ENCODE measurements at regions not wholly inside any gene's neighbourhood (a gene's known extent, or its start where the extent isn't known, plus 50 kb on each side); places are given as distances from the start of the nearest gene placed in this dataset.

DNA sequence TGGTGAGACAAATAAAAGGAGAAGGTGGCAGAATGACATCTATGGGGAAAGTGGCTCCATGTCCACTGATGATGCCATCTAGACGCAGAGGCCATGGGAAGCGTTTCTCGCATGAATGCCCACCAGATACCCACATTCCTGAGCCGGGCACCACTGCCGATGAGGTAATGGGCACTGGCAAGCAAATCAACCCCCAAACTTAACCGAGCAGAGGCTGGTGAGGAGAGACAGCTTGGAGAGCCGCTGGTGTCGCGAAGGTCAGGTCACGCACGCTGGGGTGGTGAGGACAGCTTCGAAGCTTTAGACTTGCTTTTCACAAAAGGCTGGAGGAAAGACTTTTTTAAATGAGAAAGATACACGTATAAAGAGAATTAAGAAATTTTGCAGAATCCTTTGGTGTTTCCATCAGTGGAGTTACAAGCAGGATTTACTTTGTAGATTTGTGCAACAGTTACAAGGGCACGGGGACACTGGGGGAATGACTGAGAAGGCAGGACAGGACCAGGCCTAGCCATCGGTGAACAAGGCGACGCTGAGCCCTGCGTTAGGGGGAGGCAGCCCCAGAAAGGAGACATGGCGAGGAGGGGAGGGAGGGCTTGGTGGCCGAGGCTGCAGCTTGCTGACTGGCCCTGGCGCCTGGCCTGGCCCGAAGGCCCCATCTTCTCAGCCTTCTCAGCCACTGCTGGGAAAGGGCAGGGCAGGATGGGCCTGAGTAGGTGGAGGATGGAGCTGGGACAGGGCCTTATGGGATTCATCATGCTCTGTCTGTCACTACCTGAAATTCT, 83.9 kb upstream of the HDAC4 start:
- no peaks in the 10 kb centered on the region for H3K27me3 ChIP-seq (ENCODE audit: insufficient read depth, poor library complexity, severe bottlenecking)
- H3K27ac ChIP-seq (replicated peaks): no peak overlapping the region
- no peak overlapping the region for H3K4me3 ChIP-seq (replicated peaks; ENCODE audit: insufficient read depth, low read length)
- TF ChIP-seq POLR2AphosphoS5 (IDR thresholded peaks at IDR 0.05; ENCODE audit: low read depth): no peak
- no peak for TF ChIP-seq SPI1 (IDR thresholded peaks at IDR 0.05; ENCODE audit: borderline replicate concordance, low read depth)
- TF ChIP-seq, protein P1, sequence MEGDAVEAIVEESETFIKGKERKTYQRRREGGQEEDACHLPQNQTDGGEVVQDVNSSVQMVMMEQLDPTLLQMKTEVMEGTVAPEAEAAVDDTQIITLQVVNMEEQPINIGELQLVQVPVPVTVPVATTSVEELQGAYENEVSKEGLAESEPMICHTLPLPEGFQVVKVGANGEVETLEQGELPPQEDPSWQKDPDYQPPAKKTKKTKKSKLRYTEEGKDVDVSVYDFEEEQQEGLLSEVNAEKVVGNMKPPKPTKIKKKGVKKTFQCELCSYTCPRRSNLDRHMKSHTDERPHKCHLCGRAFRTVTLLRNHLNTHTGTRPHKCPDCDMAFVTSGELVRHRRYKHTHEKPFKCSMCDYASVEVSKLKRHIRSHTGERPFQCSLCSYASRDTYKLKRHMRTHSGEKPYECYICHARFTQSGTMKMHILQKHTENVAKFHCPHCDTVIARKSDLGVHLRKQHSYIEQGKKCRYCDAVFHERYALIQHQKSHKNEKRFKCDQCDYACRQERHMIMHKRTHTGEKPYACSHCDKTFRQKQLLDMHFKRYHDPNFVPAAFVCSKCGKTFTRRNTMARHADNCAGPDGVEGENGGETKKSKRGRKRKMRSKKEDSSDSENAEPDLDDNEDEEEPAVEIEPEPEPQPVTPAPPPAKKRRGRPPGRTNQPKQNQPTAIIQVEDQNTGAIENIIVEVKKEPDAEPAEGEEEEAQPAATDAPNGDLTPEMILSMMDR (IDR thresholded peaks at IDR 0.05; ENCODE audit: insufficient read depth, low read length): no peak
- no peak for TF ChIP-seq GABPA (IDR thresholded peaks at IDR 0.05; ENCODE audit: low read depth)
- TF ChIP-seq, protein P2, sequence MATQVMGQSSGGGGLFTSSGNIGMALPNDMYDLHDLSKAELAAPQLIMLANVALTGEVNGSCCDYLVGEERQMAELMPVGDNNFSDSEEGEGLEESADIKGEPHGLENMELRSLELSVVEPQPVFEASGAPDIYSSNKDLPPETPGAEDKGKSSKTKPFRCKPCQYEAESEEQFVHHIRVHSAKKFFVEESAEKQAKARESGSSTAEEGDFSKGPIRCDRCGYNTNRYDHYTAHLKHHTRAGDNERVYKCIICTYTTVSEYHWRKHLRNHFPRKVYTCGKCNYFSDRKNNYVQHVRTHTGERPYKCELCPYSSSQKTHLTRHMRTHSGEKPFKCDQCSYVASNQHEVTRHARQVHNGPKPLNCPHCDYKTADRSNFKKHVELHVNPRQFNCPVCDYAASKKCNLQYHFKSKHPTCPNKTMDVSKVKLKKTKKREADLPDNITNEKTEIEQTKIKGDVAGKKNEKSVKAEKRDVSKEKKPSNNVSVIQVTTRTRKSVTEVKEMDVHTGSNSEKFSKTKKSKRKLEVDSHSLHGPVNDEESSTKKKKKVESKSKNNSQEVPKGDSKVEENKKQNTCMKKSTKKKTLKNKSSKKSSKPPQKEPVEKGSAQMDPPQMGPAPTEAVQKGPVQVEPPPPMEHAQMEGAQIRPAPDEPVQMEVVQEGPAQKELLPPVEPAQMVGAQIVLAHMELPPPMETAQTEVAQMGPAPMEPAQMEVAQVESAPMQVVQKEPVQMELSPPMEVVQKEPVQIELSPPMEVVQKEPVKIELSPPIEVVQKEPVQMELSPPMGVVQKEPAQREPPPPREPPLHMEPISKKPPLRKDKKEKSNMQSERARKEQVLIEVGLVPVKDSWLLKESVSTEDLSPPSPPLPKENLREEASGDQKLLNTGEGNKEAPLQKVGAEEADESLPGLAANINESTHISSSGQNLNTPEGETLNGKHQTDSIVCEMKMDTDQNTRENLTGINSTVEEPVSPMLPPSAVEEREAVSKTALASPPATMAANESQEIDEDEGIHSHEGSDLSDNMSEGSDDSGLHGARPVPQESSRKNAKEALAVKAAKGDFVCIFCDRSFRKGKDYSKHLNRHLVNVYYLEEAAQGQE (IDR thresholded peaks at IDR 0.05; ENCODE audit: insufficient replicate concordance, low read depth): no peak
- no peak for DNase-seq (ENCODE audit: low read depth in 1 of 2, low spot score in 1 of 2)

DNA sequence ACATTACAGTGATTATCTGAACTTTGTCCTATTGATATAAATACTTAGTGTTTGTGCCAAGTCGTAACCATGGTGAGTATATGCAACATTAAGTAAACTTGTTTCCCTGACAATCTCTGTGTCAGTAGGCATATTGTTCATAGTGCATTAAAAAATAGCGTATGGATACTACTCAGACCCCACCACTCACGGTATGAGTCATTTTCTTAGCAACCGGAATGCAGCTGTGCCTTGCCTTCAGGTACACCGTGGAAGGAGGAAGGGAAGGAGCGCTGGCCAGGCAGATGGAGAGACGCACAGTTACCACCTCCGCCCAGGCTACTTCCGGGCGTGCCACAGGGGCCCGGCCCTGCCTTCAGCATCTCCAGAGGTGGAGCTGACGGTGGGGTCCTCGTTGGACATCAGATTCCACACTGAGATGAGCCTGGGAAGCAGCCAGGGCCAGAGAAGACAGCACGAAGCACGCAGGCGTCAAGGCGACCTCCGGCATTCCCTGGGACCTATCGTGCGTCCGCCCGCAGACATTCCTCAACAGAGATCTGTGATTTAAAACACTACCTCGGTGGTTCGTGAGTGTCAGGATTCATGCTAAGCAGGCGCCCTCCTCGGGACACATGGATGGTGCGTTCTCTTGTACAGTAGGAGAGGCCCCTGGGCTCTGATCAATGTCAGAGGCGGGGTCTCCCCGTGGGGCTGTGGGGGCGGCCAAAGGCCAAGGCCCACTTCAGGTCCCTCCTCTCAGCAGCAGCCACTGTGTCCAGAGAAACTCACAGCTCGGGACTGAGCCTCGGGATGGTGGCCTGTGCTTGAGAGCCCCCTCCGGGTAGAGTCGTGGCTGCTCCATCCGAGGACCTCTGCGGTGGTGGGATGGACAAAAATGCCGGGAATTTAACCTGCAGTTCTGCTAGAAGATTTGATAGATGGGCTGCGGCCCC, 82.2 kb upstream of the HDAC4 start:
- TF ChIP-seq POLR2AphosphoS5 (IDR thresholded peaks at IDR 0.05; ENCODE audit: low read depth) (no peak), SPI1 (IDR thresholded peaks at IDR 0.05; ENCODE audit: borderline replicate concordance, low read depth) (no peak), GABPA (IDR thresholded peaks at IDR 0.05; ENCODE audit: low read depth) (no peak)
- TF ChIP-seq, protein P1 (IDR thresholded peaks at IDR 0.05; ENCODE audit: insufficient read depth, low read length): no peak
- TF ChIP-seq, protein P2 (IDR thresholded peaks at IDR 0.05; ENCODE audit: insufficient replicate concordance, low read depth): no peak
- DNase-seq (ENCODE audit: low read depth in 1 of 2, low spot score in 1 of 2): no peak
- Histone ChIP-seq H3K27me3 (ENCODE audit: insufficient read depth, poor library complexity, severe bottlenecking) (no peaks in the 10 kb centered on the region), H3K27ac (replicated peaks) (no peak overlapping the region), H3K4me3 (replicated peaks; ENCODE audit: insufficient read depth, low read length) (no peak overlapping the region)

DNA sequence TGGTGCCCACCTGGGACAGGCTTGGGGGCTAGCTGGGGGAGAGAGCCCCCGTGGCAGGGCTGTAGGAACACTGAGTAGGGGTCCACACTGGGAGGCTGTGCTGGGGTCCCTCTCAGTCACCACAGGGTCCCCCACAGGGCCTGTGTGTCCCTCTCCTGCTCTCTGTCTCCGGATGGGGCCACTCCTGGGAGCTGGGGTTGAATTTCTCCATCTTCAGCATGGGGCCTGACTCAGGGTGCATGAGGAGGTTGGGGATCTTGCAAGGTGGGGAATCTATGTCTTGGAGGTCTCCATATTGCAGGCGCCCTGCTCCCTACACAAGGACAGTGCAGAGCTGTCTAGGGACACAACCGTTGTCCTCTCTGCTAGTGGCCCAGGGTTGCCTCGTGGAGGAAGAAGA, 78.7 kb upstream of the HDAC4 start:
- Histone ChIP-seq H3K27me3 (ENCODE audit: insufficient read depth, poor library complexity, severe bottlenecking) (no peaks in the 10 kb centered on the region), H3K4me3 (replicated peaks; ENCODE audit: insufficient read depth, low read length) (no peak overlapping the region), H3K27ac (replicated peaks) (no peak overlapping the region)
- TF ChIP-seq POLR2AphosphoS5 (IDR thresholded peaks at IDR 0.05; ENCODE audit: low read depth): no peak
- TF ChIP-seq, protein P2 (IDR thresholded peaks at IDR 0.05; ENCODE audit: insufficient replicate concordance, low read depth): no peak
- TF ChIP-seq, protein P1 (IDR thresholded peaks at IDR 0.05; ENCODE audit: insufficient read depth, low read length): no peak
- no peak for DNase-seq (ENCODE audit: low read depth in 1 of 2, low spot score in 1 of 2)
